ENCODE measurements at regions not wholly inside any gene's neighbourhood (a gene's known extent, or its start where the extent isn't known, plus 50 kb on each side); places are given as distances from the start of the nearest gene placed in this dataset.

DNA sequence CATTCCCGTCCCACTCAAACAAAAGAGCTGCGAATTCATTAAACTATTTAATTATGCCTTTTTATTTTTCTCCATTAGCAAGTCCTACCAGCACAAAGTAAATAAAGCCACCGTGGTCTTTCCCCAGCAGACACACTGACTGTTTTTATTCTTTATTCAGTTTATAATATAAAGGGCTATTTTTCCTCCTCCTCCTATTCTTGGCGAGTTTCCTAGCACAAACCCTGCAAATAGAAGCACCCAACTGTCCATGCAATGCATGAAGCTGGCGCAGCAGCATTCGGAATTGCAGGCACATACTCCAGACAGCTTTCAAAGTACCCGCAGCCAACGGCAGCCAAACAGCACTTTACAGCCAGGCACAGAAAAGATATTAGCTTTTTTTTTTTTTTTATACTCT, 583.4 kb upstream of the PSMD7 start:
- no peak for TF ChIP-seq POLR2A (IDR thresholded peaks at IDR 0.05; ENCODE audit: low read depth)
- TF ChIP-seq, protein P1, sequence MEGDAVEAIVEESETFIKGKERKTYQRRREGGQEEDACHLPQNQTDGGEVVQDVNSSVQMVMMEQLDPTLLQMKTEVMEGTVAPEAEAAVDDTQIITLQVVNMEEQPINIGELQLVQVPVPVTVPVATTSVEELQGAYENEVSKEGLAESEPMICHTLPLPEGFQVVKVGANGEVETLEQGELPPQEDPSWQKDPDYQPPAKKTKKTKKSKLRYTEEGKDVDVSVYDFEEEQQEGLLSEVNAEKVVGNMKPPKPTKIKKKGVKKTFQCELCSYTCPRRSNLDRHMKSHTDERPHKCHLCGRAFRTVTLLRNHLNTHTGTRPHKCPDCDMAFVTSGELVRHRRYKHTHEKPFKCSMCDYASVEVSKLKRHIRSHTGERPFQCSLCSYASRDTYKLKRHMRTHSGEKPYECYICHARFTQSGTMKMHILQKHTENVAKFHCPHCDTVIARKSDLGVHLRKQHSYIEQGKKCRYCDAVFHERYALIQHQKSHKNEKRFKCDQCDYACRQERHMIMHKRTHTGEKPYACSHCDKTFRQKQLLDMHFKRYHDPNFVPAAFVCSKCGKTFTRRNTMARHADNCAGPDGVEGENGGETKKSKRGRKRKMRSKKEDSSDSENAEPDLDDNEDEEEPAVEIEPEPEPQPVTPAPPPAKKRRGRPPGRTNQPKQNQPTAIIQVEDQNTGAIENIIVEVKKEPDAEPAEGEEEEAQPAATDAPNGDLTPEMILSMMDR (IDR thresholded peaks at IDR 0.05), result no peak
- no peak for TF ChIP-seq EP300 (IDR thresholded peaks at IDR 0.05)
- TF ChIP-seq POLR2AphosphoS5 (IDR thresholded peaks at IDR 0.05), result no peak
